ENCODE measurements at regions not wholly inside any gene's neighbourhood (a gene's known extent, or its start where the extent isn't known, plus 50 kb on each side); places are given as distances from the start of the nearest gene placed in this dataset.

DNA sequence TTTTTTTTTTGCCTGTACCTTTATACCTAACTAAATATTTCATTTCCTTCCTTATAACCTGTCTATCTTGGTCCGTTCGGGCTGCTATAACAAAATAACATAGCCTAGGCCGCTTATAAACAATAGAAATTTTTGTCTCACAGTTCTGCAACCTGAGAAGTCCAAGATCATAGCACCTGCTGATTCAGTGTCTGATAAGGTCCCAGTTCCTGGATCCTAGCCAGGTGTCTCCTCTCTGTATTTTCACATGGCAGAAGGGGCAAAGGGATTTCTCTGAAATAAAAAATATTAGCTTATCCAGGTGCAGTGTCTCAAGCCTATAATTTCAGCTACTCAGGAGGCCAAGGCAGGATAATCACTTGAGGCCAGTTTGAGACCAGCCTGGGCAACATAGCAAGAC, 1046.6 kb upstream of the USP15 start (continued):
- TF ChIP-seq ZNF350 (tag by site-specific recombination; IDR thresholded peaks at IDR 0.05): no peak

DNA sequence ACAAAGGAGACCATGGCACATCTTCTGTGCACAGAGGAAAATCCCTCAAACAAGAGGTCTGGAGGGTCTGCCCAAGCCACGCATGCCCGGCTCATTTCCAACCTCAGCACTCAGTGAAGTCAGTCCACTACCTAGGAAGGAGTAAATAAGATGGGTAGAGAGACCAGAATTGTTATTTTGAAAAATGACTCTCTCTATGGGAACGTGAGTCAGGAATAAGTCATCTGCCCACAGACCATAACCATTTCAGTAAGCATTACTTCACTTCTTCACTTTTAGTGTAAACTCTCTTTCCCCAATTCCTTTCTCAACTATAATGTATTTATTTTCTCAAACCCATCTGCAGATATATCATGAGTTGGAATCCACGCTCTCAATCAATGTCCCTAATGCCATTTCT, 1039.9 kb upstream of the USP15 start:
- Histone ChIP-seq H3K4me1 (ENCODE audit: control insufficient read depth, insufficient read depth, low read length) (no peaks in the 10 kb centered on the region), H3K36me3 (ENCODE audit: control insufficient read depth in 2 of 2, insufficient read depth in 1 of 2, low read length in 2 of 2) (no peaks in the 10 kb centered on the region), H3K9me3 (ENCODE audit: control insufficient read depth, insufficient read depth, low read depth, low read length) (no peaks in the 10 kb centered on the region), H3K4me3 (ENCODE audit: low read depth, low read length) (no peak overlapping the region), H3K27ac (ENCODE audit: extremely low read depth, low read depth, low read length) (no peak overlapping the region)
- CTCF ChIA-PET: no interaction called here
- POLR2A ChIA-PET: no interaction called here
- no peak for TF ChIP-seq ZNF677 (tag by site-specific recombination; IDR thresholded peaks at IDR 0.05)
- TF ChIP-seq SP2 (tag by site-specific recombination; IDR thresholded peaks at IDR 0.05): no peak
- TF ChIP-seq ZNF394 (tag by site-specific recombination; IDR thresholded peaks at IDR 0.05; ENCODE audit: borderline replicate concordance): no peak
- TF ChIP-seq ZNF10 (tag by site-specific recombination; IDR thresholded peaks at IDR 0.05): no peak
- no peak for TF ChIP-seq ZBTB7A (tag by site-specific recombination; IDR thresholded peaks at IDR 0.05; ENCODE audit: low read depth)
- TF ChIP-seq ZBTB8A (tag by site-specific recombination; IDR thresholded peaks at IDR 0.05): no peak
- TF ChIP-seq, protein P1, sequence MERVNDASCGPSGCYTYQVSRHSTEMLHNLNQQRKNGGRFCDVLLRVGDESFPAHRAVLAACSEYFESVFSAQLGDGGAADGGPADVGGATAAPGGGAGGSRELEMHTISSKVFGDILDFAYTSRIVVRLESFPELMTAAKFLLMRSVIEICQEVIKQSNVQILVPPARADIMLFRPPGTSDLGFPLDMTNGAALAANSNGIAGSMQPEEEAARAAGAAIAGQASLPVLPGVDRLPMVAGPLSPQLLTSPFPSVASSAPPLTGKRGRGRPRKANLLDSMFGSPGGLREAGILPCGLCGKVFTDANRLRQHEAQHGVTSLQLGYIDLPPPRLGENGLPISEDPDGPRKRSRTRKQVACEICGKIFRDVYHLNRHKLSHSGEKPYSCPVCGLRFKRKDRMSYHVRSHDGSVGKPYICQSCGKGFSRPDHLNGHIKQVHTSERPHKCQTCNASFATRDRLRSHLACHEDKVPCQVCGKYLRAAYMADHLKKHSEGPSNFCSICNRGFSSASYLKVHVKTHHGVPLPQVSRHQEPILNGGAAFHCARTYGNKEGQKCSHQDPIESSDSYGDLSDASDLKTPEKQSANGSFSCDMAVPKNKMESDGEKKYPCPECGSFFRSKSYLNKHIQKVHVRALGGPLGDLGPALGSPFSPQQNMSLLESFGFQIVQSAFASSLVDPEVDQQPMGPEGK (tag by site-specific recombination; IDR thresholded peaks at IDR 0.05): no peak
- no peak for TF ChIP-seq KLF8 (tag by site-specific recombination; IDR thresholded peaks at IDR 0.05)
- TF ChIP-seq PRDM1 (tag by site-specific recombination; IDR thresholded peaks at IDR 0.05): no peak
- TF ChIP-seq ZNF112 (tag by site-specific recombination; IDR thresholded peaks at IDR 0.05): no peak
- TF ChIP-seq ZFP3 (tag by site-specific recombination; IDR thresholded peaks at IDR 0.05; ENCODE audit: low read depth): no peak
- TF ChIP-seq ZNF221 (tag by site-specific recombination; IDR thresholded peaks at IDR 0.05; ENCODE audit: borderline replicate concordance): no peak
- no peak for TF ChIP-seq ZNF549 (tag by site-specific recombination; IDR thresholded peaks at IDR 0.05)
- no peak for TF ChIP-seq ZSCAN23 (tag by site-specific recombination; IDR thresholded peaks at IDR 0.05)
- TF ChIP-seq ZNF571 (tag by site-specific recombination; IDR thresholded peaks at IDR 0.05): no peak
- TF ChIP-seq, protein P2, sequence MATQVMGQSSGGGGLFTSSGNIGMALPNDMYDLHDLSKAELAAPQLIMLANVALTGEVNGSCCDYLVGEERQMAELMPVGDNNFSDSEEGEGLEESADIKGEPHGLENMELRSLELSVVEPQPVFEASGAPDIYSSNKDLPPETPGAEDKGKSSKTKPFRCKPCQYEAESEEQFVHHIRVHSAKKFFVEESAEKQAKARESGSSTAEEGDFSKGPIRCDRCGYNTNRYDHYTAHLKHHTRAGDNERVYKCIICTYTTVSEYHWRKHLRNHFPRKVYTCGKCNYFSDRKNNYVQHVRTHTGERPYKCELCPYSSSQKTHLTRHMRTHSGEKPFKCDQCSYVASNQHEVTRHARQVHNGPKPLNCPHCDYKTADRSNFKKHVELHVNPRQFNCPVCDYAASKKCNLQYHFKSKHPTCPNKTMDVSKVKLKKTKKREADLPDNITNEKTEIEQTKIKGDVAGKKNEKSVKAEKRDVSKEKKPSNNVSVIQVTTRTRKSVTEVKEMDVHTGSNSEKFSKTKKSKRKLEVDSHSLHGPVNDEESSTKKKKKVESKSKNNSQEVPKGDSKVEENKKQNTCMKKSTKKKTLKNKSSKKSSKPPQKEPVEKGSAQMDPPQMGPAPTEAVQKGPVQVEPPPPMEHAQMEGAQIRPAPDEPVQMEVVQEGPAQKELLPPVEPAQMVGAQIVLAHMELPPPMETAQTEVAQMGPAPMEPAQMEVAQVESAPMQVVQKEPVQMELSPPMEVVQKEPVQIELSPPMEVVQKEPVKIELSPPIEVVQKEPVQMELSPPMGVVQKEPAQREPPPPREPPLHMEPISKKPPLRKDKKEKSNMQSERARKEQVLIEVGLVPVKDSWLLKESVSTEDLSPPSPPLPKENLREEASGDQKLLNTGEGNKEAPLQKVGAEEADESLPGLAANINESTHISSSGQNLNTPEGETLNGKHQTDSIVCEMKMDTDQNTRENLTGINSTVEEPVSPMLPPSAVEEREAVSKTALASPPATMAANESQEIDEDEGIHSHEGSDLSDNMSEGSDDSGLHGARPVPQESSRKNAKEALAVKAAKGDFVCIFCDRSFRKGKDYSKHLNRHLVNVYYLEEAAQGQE (tag by site-specific recombination; IDR thresholded peaks at IDR 0.05): no peak
- TF ChIP-seq, protein P3, sequence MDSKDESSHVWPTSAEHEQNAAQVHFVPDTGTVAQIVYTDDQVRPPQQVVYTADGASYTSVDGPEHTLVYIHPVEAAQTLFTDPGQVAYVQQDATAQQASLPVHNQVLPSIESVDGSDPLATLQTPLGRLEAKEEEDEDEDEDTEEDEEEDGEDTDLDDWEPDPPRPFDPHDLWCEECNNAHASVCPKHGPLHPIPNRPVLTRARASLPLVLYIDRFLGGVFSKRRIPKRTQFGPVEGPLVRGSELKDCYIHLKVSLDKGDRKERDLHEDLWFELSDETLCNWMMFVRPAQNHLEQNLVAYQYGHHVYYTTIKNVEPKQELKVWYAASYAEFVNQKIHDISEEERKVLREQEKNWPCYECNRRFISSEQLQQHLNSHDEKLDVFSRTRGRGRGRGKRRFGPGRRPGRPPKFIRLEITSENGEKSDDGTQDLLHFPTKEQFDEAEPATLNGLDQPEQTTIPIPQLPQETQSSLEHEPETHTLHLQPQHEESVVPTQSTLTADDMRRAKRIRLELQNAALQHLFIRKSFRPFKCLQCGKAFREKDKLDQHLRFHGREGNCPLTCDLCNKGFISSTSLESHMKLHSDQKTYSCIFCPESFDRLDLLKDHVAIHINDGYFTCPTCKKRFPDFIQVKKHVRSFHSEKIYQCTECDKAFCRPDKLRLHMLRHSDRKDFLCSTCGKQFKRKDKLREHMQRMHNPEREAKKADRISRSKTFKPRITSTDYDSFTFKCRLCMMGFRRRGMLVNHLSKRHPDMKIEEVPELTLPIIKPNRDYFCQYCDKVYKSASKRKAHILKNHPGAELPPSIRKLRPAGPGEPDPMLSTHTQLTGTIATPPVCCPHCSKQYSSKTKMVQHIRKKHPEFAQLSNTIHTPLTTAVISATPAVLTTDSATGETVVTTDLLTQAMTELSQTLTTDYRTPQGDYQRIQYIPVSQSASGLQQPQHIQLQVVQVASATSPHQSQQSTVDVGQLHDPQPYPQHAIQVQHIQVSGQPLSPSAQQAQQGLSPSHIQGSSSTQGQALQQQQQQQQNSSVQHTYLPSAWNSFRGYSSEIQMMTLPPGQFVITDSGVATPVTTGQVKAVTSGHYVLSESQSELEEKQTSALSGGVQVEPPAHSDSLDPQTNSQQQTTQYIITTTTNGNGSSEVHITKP (tag by site-specific recombination; IDR thresholded peaks at IDR 0.05): no peak
- TF ChIP-seq GLI4 (tag by site-specific recombination; IDR thresholded peaks at IDR 0.05): no peak
- TF ChIP-seq ZNF211 (tag by site-specific recombination; IDR thresholded peaks at IDR 0.05; ENCODE audit: low read depth): no peak
- TF ChIP-seq, protein P4, sequence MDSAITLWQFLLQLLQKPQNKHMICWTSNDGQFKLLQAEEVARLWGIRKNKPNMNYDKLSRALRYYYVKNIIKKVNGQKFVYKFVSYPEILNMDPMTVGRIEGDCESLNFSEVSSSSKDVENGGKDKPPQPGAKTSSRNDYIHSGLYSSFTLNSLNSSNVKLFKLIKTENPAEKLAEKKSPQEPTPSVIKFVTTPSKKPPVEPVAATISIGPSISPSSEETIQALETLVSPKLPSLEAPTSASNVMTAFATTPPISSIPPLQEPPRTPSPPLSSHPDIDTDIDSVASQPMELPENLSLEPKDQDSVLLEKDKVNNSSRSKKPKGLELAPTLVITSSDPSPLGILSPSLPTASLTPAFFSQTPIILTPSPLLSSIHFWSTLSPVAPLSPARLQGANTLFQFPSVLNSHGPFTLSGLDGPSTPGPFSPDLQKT (IDR thresholded peaks at IDR 0.05; ENCODE audit: borderline replicate concordance, low read depth, low read length): no peak

Measured in HEK293 (cell line).